DND-41 (cell line): ENCODE measurements at regions not wholly inside any gene's neighbourhood (a gene's known extent, or its start where the extent isn't known, plus 50 kb on each side); places are given as distances from the start of the nearest gene placed in this dataset.
"Not testable (repeated sequence)": the region's sequence is repeated elsewhere in the genome, so short reads cannot be mapped to it uniquely, and the experiment has no call there.

Source experiments
- ATAC-seq: fragments of 200-7000 bp; cut with Tn5 transposase; 3 replicates; pipeline ENCODE4 v1.9.1; 2021; ENCODE audit warnings: low read depth; ENCODE audit not compliant: insufficient read depth
- DNase-seq: peaks from one replicate; pipeline ENCODE4 v3.0.0-alpha.2; 2020
- H2AFZ ChIP-seq: 2 replicates; pipeline ENCODE4 v1.6.0; 2012; ENCODE audit warnings: low read depth, low read length
- H3K27ac ChIP-seq: 2 replicates; pipeline ENCODE4 v1.5.1; 2012; ENCODE audit warnings: low read length, inconsistent platforms
- H3K27me3 ChIP-seq: fragments of 200-600 bp; sonication (generic); 2 replicates; pipeline ENCODE4 v1.6.0; 2012; ENCODE audit warnings: low read length, mild to moderate bottlenecking, inconsistent platforms; ENCODE audit not compliant: insufficient read depth, poor library complexity
- H3K36me3 ChIP-seq: 2 replicates; pipeline ENCODE4 v1.5.1; 2012; ENCODE audit warnings: low read length, inconsistent platforms; ENCODE audit not compliant: insufficient read depth
- H3K4me1 ChIP-seq: 2 replicates; pipeline ENCODE4 v1.5.1; 2012; ENCODE audit warnings: mild to moderate bottlenecking, low read length; ENCODE audit not compliant: insufficient read depth
- H3K4me2 ChIP-seq: 2 replicates; pipeline ENCODE4 v1.6.0; 2012; ENCODE audit warnings: mild to moderate bottlenecking, moderate library complexity, low read length, inconsistent platforms; ENCODE audit not compliant: insufficient read depth
- H3K4me3 ChIP-seq, 2 experiments: fragments of 200-600 bp in 1 of 2; shearing (Covaris generic) in 1 of 2; 2 replicates each; pipeline ENCODE4 v1.5.1; 2012 to 2016; ENCODE audit warnings: inconsistent platforms in 2 of 2, low read length in 2 of 2, mild to moderate bottlenecking in 2 of 2, low read depth in 1 of 2, moderate library complexity in 1 of 2
- H3K79me2 ChIP-seq: 2 replicates; pipeline ENCODE4 v1.6.0; 2012; ENCODE audit warnings: low read length, inconsistent platforms; ENCODE audit not compliant: insufficient read depth
- H3K9ac ChIP-seq: 2 replicates; pipeline ENCODE4 v1.6.0; 2012; ENCODE audit warnings: low read depth, mild to moderate bottlenecking, inconsistent platforms, low read length, moderate library complexity
- H3K9me3 ChIP-seq: 2 replicates; pipeline ENCODE4 v1.5.1; 2012; ENCODE audit warnings: low read length, moderate library complexity, mild to moderate bottlenecking, inconsistent platforms; ENCODE audit not compliant: insufficient read depth, severe bottlenecking
- H4K20me1 ChIP-seq: 2 replicates; pipeline ENCODE4 v1.6.0; 2012; ENCODE audit warnings: low read length; ENCODE audit not compliant: insufficient read depth
- CTCF ChIP-seq: IDR thresholded peaks from 2 replicates; pipeline ENCODE4 v1.5.1; 2012; ENCODE audit warnings: borderline replicate concordance, low read length, moderate library complexity, mild to moderate bottlenecking; ENCODE audit not compliant: poor library complexity, severe bottlenecking; ENCODE audit errors: extremely low read depth
- EZH2 ChIP-seq: IDR thresholded peaks from 3 replicates; pipeline ENCODE4 v1.6.1; 2012; ENCODE audit warnings: borderline replicate concordance, low read depth, mild to moderate bottlenecking, moderate library complexity, low read length, inconsistent platforms; ENCODE audit not compliant: severe bottlenecking

DNA sequence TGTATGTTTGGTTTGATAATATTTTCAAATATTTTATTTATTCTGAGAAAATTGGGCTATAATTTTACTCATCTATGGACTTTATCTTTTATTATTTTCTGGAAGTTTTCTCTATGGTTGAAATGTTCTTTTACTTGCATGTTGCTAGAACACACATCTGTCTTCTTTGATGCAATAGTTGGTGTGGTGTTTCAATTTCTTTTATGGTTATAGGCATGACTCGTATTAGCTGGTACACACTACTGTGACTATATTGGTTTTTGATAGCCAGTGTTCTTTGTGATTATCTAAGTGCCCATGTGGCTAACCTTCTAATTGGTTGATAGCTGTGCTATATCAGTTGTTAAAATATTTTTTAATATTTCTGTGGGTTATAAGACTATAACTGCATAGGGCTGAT, 1343.3 kb upstream of the GJE1 start:
- no peaks in the 10 kb centered on the region for H3K36me3 ChIP-seq
- H3K4me2 ChIP-seq = no peak overlapping the region
- H3K79me2 ChIP-seq = no peaks in the 10 kb centered on the region
- DNase-seq (no peak), ATAC-seq (no peak)
- no peak overlapping the region for H3K27ac ChIP-seq
- no peaks in the 10 kb centered on the region for H3K4me1 ChIP-seq
- no peaks in the 10 kb centered on the region for H3K9me3 ChIP-seq
- H3K27me3 ChIP-seq = no peaks in the 10 kb centered on the region
- TF ChIP-seq CTCF (no peak), EZH2 (no peak)
- H3K9ac ChIP-seq = no peak overlapping the region
- no peaks in the 10 kb centered on the region for H4K20me1 ChIP-seq
- H2AFZ ChIP-seq = no peak overlapping the region
- H3K4me3 ChIP-seq = no peak overlapping the region

DNA sequence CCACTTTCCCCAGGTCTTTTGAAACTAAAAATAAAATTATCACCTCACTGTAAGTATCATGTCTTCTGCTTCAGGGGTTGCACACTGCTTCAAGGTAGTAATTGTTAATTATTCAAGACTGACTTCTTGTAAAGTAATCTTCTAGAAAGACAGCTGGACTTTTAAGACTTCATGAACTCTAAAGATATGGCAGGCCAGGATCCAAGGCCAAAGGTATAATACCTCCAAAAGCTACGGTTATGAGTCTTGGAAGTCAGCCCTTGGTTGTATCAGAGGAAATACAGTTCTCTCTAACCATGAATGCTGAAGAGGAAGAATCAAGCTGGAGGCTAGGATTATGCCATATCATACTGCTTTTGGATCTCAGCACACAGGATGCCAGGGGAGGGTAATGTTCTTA, 1346.8 kb upstream of the GJE1 start:
- TF ChIP-seq CTCF (no peak), EZH2 (no peak)
- Histone ChIP-seq H3K9ac (no peak overlapping the region), H3K36me3 (no peaks in the 10 kb centered on the region), H3K4me3 (no peak overlapping the region), H3K27ac (no peak overlapping the region), H3K4me1 (no peaks in the 10 kb centered on the region), H3K4me2 (no peak overlapping the region), H4K20me1 (no peaks in the 10 kb centered on the region), H2AFZ (no peak overlapping the region), H3K27me3 (no peaks in the 10 kb centered on the region), H3K9me3 (no peaks in the 10 kb centered on the region), H3K79me2 (no peaks in the 10 kb centered on the region)
- DNase-seq (no peak), ATAC-seq (no peak)

GRCh38 chr6:140784573-140784972, 1348.2 kb upstream of the GJE1 start:
- H3K27ac ChIP-seq = no peak overlapping the region
- no peaks in the 10 kb centered on the region for H3K4me1 ChIP-seq
- TF ChIP-seq EZH2 (no peak), CTCF (no peak)
- DNase-seq (no peak), ATAC-seq (no peak)
- no peaks in the 10 kb centered on the region for H3K36me3 ChIP-seq
- no peak overlapping the region for H3K4me2 ChIP-seq
- no peaks in the 10 kb centered on the region for H3K9me3 ChIP-seq
- H3K4me3 ChIP-seq = no peak overlapping the region
- H3K27me3 ChIP-seq = no peaks in the 10 kb centered on the region
- no peak overlapping the region for H2AFZ ChIP-seq
- H3K9ac ChIP-seq = no peak overlapping the region
- H4K20me1 ChIP-seq = no peaks in the 10 kb centered on the region
- no peaks in the 10 kb centered on the region for H3K79me2 ChIP-seq

- H3K9ac ChIP-seq, H3K27me3 ChIP-seq, H3K79me2 ChIP-seq, H4K20me1 ChIP-seq, H3K27ac ChIP-seq, H3K4me2 ChIP-seq, H3K36me3 ChIP-seq, ATAC-seq, H3K4me1 ChIP-seq, DNase-seq, H3K9me3 ChIP-seq, H2AFZ ChIP-seq, H3K4me3 ChIP-seq: not testable (repeated sequence)
Measured at GRCh38 chr6:140783504-140783903, 1349.2 kb upstream of the GJE1 start.
